ENCODE measurements at regions not wholly inside any gene's neighbourhood (a gene's known extent, or its start where the extent isn't known, plus 50 kb on each side); places are given as distances from the start of the nearest gene placed in this dataset.

DNA sequence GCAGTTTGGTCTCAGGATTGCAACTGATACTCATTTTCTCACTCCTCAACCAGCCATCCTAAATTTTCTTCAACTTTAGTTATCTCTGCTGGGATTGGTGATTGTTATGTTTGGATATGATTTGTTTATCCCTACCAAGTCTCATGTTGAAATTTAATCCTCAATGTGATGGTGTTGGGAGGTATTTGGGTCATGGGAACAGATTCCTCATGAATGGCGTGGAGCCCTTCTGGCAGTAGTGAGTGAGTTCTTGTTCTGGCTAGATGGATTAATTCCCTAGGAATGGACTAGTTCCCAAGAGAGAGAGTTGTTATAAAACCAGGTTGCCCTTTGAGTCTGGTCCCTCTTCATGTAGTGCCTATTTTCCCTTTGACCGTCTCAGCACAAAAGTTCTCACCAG, 399.9 kb downstream of the SQOR start:
- in situ Hi-C loops (cut with HindIII; ENCODE audit: low pct_unique_long_range_greater_than_20kb, low sequenced_read_pairs) (no loop called here), intact Hi-C loops (cut with micrococcal nuclease; ENCODE audit: unreplicated experiment) (no loop called here)
- no peaks in the 10 kb centered on the region for H3K27me3 ChIP-seq (ENCODE audit: control insufficient read depth, insufficient read depth, low read length)
- POLR2A ChIA-PET: no interaction called here
- H3K27ac ChIP-seq (ENCODE audit: low read length): no peak overlapping the region
- H3K4me3 ChIP-seq (ENCODE audit: low read depth in 2 of 2, low read length in 2 of 2): no peak overlapping the region
- no TSS peak for BruUV-seq (replicated peaks)
- H3K4me1 ChIP-seq (ENCODE audit: control insufficient read depth, insufficient read depth, low read length): no peaks in the 10 kb centered on the region
- no peak for DNase-seq (ENCODE audit: low read depth, low spot score)
- no peak for ATAC-seq
- no peaks in the 10 kb centered on the region for H3K9me3 ChIP-seq (ENCODE audit: control insufficient read depth, insufficient read depth, low read depth, low read length)
- TF ChIP-seq, protein P1, sequence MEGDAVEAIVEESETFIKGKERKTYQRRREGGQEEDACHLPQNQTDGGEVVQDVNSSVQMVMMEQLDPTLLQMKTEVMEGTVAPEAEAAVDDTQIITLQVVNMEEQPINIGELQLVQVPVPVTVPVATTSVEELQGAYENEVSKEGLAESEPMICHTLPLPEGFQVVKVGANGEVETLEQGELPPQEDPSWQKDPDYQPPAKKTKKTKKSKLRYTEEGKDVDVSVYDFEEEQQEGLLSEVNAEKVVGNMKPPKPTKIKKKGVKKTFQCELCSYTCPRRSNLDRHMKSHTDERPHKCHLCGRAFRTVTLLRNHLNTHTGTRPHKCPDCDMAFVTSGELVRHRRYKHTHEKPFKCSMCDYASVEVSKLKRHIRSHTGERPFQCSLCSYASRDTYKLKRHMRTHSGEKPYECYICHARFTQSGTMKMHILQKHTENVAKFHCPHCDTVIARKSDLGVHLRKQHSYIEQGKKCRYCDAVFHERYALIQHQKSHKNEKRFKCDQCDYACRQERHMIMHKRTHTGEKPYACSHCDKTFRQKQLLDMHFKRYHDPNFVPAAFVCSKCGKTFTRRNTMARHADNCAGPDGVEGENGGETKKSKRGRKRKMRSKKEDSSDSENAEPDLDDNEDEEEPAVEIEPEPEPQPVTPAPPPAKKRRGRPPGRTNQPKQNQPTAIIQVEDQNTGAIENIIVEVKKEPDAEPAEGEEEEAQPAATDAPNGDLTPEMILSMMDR (IDR thresholded peaks at IDR 0.05): no peak
- TF ChIP-seq, protein P2, sequence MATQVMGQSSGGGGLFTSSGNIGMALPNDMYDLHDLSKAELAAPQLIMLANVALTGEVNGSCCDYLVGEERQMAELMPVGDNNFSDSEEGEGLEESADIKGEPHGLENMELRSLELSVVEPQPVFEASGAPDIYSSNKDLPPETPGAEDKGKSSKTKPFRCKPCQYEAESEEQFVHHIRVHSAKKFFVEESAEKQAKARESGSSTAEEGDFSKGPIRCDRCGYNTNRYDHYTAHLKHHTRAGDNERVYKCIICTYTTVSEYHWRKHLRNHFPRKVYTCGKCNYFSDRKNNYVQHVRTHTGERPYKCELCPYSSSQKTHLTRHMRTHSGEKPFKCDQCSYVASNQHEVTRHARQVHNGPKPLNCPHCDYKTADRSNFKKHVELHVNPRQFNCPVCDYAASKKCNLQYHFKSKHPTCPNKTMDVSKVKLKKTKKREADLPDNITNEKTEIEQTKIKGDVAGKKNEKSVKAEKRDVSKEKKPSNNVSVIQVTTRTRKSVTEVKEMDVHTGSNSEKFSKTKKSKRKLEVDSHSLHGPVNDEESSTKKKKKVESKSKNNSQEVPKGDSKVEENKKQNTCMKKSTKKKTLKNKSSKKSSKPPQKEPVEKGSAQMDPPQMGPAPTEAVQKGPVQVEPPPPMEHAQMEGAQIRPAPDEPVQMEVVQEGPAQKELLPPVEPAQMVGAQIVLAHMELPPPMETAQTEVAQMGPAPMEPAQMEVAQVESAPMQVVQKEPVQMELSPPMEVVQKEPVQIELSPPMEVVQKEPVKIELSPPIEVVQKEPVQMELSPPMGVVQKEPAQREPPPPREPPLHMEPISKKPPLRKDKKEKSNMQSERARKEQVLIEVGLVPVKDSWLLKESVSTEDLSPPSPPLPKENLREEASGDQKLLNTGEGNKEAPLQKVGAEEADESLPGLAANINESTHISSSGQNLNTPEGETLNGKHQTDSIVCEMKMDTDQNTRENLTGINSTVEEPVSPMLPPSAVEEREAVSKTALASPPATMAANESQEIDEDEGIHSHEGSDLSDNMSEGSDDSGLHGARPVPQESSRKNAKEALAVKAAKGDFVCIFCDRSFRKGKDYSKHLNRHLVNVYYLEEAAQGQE (IDR thresholded peaks at IDR 0.05; ENCODE audit: insufficient read depth in 1 of 2, low read depth in 2 of 2, low read length in 1 of 2): no peak
- TF ChIP-seq POLR2AphosphoS5 (IDR thresholded peaks at IDR 0.05; ENCODE audit: low read depth, low read length): no peak
- TF ChIP-seq SIN3A (IDR thresholded peaks at IDR 0.05; ENCODE audit: borderline replicate concordance, insufficient read depth, low read depth, low read length): no peak
- no peak for TF ChIP-seq TCF7L2 (IDR thresholded peaks at IDR 0.05; ENCODE audit: low read depth, low read length)
- no peaks in the 10 kb centered on the region for H3K36me3 ChIP-seq (ENCODE audit: control insufficient read depth, insufficient read depth, low read length)
- CTCF ChIA-PET: no interaction called here

DNA sequence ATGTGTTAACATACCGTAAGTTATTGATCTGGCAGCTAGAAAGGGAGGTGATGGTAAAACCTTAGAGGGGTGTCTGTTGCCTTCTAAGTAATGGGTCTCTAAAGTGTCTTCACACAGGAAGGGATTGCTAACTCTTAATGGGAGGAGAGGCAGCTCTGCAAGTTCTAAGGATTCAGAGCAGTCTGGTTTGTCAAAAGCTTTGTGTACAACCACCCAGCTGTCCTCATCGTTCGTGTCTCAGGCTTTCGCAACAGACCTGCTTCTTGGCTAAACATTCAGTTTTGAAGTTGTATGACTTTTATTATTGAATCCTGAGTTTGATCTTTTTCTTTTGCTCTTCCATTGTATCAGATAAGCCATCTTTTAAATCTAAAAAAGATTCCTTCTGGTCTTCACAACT, 404.9 kb downstream of the SQOR start:
- in situ Hi-C loops (cut with HindIII; ENCODE audit: low pct_unique_long_range_greater_than_20kb, low sequenced_read_pairs): no loop called here
- no TSS peak for BruUV-seq (replicated peaks)
- CTCF ChIA-PET: no interaction called here
- Histone ChIP-seq H3K27ac (ENCODE audit: low read length) (no peak overlapping the region), H3K27me3 (ENCODE audit: control insufficient read depth, insufficient read depth, low read length) (no peaks in the 10 kb centered on the region), H3K4me1 (ENCODE audit: control insufficient read depth, insufficient read depth, low read length) (no peaks in the 10 kb centered on the region), H3K36me3 (ENCODE audit: control insufficient read depth, insufficient read depth, low read length) (no peaks in the 10 kb centered on the region), H3K9me3 (ENCODE audit: control insufficient read depth, insufficient read depth, low read depth, low read length) (no peaks in the 10 kb centered on the region), H3K4me3 (ENCODE audit: low read depth in 2 of 2, low read length in 2 of 2) (no peak overlapping the region)
- intact Hi-C loops (cut with micrococcal nuclease; ENCODE audit: unreplicated experiment): no loop called here
- no peak for TF ChIP-seq TCF7L2 (IDR thresholded peaks at IDR 0.05; ENCODE audit: low read depth, low read length)
- TF ChIP-seq POLR2AphosphoS5 (IDR thresholded peaks at IDR 0.05; ENCODE audit: low read depth, low read length): no peak
- TF ChIP-seq, protein P1 (IDR thresholded peaks at IDR 0.05): no peak
- TF ChIP-seq, protein P2 (IDR thresholded peaks at IDR 0.05; ENCODE audit: insufficient read depth in 1 of 2, low read depth in 2 of 2, low read length in 1 of 2): no peak
- TF ChIP-seq SIN3A (IDR thresholded peaks at IDR 0.05; ENCODE audit: borderline replicate concordance, insufficient read depth, low read depth, low read length): no peak
- POLR2A ChIA-PET: no interaction called here
- DNase-seq (ENCODE audit: low read depth, low spot score) (no peak), ATAC-seq (no peak)
